NCI-H510A (cell line): ENCODE measurements at regions not wholly inside any gene's neighbourhood (a gene's known extent, or its start where the extent isn't known, plus 50 kb on each side); places are given as distances from the start of the nearest gene placed in this dataset.
"Not testable (repeated sequence)": the region's sequence is repeated elsewhere in the genome, so short reads cannot be mapped to it uniquely, and the experiment has no call there.

ENCODE experiments used
- DNase-seq: peaks from one replicate; lab custom pipeline; 2025; lab: John Stamatoyannopoulos, UW

- no peak for DNase-seq
Observed at GRCh38 chr14:55898938-55899337, 219.3 kb upstream of the PELI2 start.

- no peak for DNase-seq
Observed at GRCh38 chr14:55899531-55899930, 218.7 kb upstream of the PELI2 start.

- no peak for DNase-seq
Observed at GRCh38 chr14:55900749-55901148, 217.5 kb upstream of the PELI2 start.

- DNase-seq, result no peak
Observed at GRCh38 chr14:55901291-55901690, 216.9 kb upstream of the PELI2 start.

GRCh38 chr14:55902241-55902640 lies 216.0 kb upstream of the PELI2 start:
- no peak for DNase-seq

- no peak for DNase-seq
Observed at GRCh38 chr14:55904086-55904485, 214.1 kb upstream of the PELI2 start.

- no peak for DNase-seq
Observed at GRCh38 chr14:55908106-55908505, 210.1 kb upstream of the PELI2 start.

- DNase-seq, result no peak
Observed at GRCh38 chr14:55909879-55910278, 208.3 kb upstream of the PELI2 start.

- no peak for DNase-seq
Observed at GRCh38 chr14:55910601-55911243, 207.5 kb upstream of the PELI2 start.

- no peak for DNase-seq
Observed at GRCh38 chr14:55911776-55912175, 206.4 kb upstream of the PELI2 start.

- no peak for DNase-seq
Observed at GRCh38 chr14:55912344-55912743, 205.9 kb upstream of the PELI2 start.

- no peak for DNase-seq
Observed at GRCh38 chr14:55913324-55914025, 204.7 kb upstream of the PELI2 start.

- DNase-seq, result no peak
Observed at GRCh38 chr14:55914771-55915170, 203.4 kb upstream of the PELI2 start.

- no peak for DNase-seq
Observed at GRCh38 chr14:55915456-55915855, 202.8 kb upstream of the PELI2 start.

- DNase-seq, result not testable (repeated sequence)
Observed at GRCh38 chr14:55919800-55920199, 198.4 kb upstream of the PELI2 start.

- DNase-seq, result peak; percentile 8
Observed at GRCh38 chr14:55921511-55921910, 196.7 kb upstream of the PELI2 start.

GRCh38 chr14:55926007-55926406 lies 192.2 kb upstream of the PELI2 start:
- DNase-seq, result peak; percentile 76

GRCh38 chr14:55927028-55927427 lies 191.2 kb upstream of the PELI2 start:
- DNase-seq, result no peak

- no peak for DNase-seq
Observed at GRCh38 chr14:55928276-55928675, 189.9 kb upstream of the PELI2 start.

GRCh38 chr14:55929136-55929535 lies 189.1 kb upstream of the PELI2 start:
- no peak for DNase-seq

- DNase-seq, result no peak
Observed at GRCh38 chr14:55930016-55930784, 188.0 kb upstream of the PELI2 start.

- DNase-seq, result no peak
Observed at GRCh38 chr14:55936691-55937090, 181.5 kb upstream of the PELI2 start.

GRCh38 chr14:55938249-55938791 lies 179.9 kb upstream of the PELI2 start:
- DNase-seq, result no peak
